ENCODE measurements at regions not wholly inside any gene's neighbourhood (a gene's known extent, or its start where the extent isn't known, plus 50 kb on each side); places are given as distances from the start of the nearest gene placed in this dataset.

GRCh38 chr3:34254285-34254684 is 455.9 kb downstream of the PDCD6IP start:
- intact Hi-C loops (cut with micrococcal nuclease; ENCODE audit: unreplicated experiment): no loop called here
- H3K9me3 ChIP-seq (ENCODE audit: control insufficient read depth, insufficient read depth, low read depth, low read length): no peaks in the 10 kb centered on the region
- TF ChIP-seq REST (IDR thresholded peaks at IDR 0.05; ENCODE audit: insufficient read depth in 1 of 2, low read depth in 2 of 2, low read length in 1 of 2): no peak
- no peak for TF ChIP-seq CTCF (IDR thresholded peaks at IDR 0.05)
- TF ChIP-seq POLR2AphosphoS5 (IDR thresholded peaks at IDR 0.05; ENCODE audit: low read depth, low read length): no peak
- no peak for TF ChIP-seq SIN3A (IDR thresholded peaks at IDR 0.05; ENCODE audit: borderline replicate concordance, insufficient read depth, low read depth, low read length)
- no peak for TF ChIP-seq TCF7L2 (IDR thresholded peaks at IDR 0.05; ENCODE audit: low read depth, low read length)
- H3K36me3 ChIP-seq (ENCODE audit: control insufficient read depth, insufficient read depth, low read length): no peaks in the 10 kb centered on the region
- H3K27ac ChIP-seq (ENCODE audit: low read length): no peak overlapping the region
- no TSS peak for BruUV-seq (replicated peaks)
- no peak overlapping the region for H3K4me3 ChIP-seq (ENCODE audit: low read depth in 2 of 2, low read length in 2 of 2)
- CTCF ChIA-PET: no interaction called here
- DNase-seq (ENCODE audit: low read depth, low spot score) (no peak), ATAC-seq (no peak)
- POLR2A ChIA-PET: interaction anchor here (0.5 kb wide), 1 partner anchor 245 kb away, joined by 3 read pairs; no protein-coding TSS in a partner anchor
- H3K27me3 ChIP-seq (ENCODE audit: control insufficient read depth, insufficient read depth, low read length): no peaks in the 10 kb centered on the region
- no peaks in the 10 kb centered on the region for H3K4me1 ChIP-seq (ENCODE audit: control insufficient read depth, insufficient read depth, low read length)
- in situ Hi-C loops (cut with HindIII; ENCODE audit: low pct_unique_long_range_greater_than_20kb, low sequenced_read_pairs): no loop called here

GRCh38 chr3:34256021-34256420 is 457.6 kb downstream of the PDCD6IP start:
- Histone ChIP-seq H3K36me3 (ENCODE audit: control insufficient read depth, insufficient read depth, low read length) (no peaks in the 10 kb centered on the region), H3K4me3 (ENCODE audit: low read depth in 2 of 2, low read length in 2 of 2) (no peak overlapping the region), H3K4me1 (ENCODE audit: control insufficient read depth, insufficient read depth, low read length) (no peaks in the 10 kb centered on the region), H3K27ac (ENCODE audit: low read length) (no peak overlapping the region), H3K9me3 (ENCODE audit: control insufficient read depth, insufficient read depth, low read depth, low read length) (no peaks in the 10 kb centered on the region), H3K27me3 (ENCODE audit: control insufficient read depth, insufficient read depth, low read length) (no peaks in the 10 kb centered on the region)
- no peak for ATAC-seq
- no TSS peak for BruUV-seq (replicated peaks)
- intact Hi-C loops (cut with micrococcal nuclease; ENCODE audit: unreplicated experiment): no loop called here
- DNase-seq (ENCODE audit: low read depth, low spot score): no peak
- ChIA-PET CTCF (interaction anchor here (0.7 kb wide), 1 partner anchor 338 kb away, joined by 6 read pairs; no protein-coding TSS in a partner anchor), POLR2A (no interaction called here)
- no peak for TF ChIP-seq TCF7L2 (IDR thresholded peaks at IDR 0.05; ENCODE audit: low read depth, low read length)
- no peak for TF ChIP-seq SIN3A (IDR thresholded peaks at IDR 0.05; ENCODE audit: borderline replicate concordance, insufficient read depth, low read depth, low read length)
- no peak for TF ChIP-seq POLR2AphosphoS5 (IDR thresholded peaks at IDR 0.05; ENCODE audit: low read depth, low read length)
- no peak for TF ChIP-seq CTCF (IDR thresholded peaks at IDR 0.05)
- no peak for TF ChIP-seq REST (IDR thresholded peaks at IDR 0.05; ENCODE audit: insufficient read depth in 1 of 2, low read depth in 2 of 2, low read length in 1 of 2)
- in situ Hi-C loops (cut with HindIII; ENCODE audit: low pct_unique_long_range_greater_than_20kb, low sequenced_read_pairs): no loop called here
